Fibroblast of mammary gland (primary cell): ENCODE measurements at regions not wholly inside any gene's neighbourhood (a gene's known extent, or its start where the extent isn't known, plus 50 kb on each side); places are given as distances from the start of the nearest gene placed in this dataset.

Experiments used
- DNase-seq: peaks from one replicate; pipeline ENCODE4 v3.0.0-alpha.2; 2010; ENCODE audit warnings: low read depth
- H3K4me3 ChIP-seq: 2 replicates; pipeline ENCODE4 v1.5.1; 2011; ENCODE audit warnings: low read depth, mild to moderate bottlenecking, low read length, moderate library complexity; ENCODE audit not compliant: control insufficient read depth
- CTCF ChIP-seq: conservative IDR thresholded peaks from 2 replicates; pipeline ENCODE4 v1.5.1; 2011; ENCODE audit warnings: low read depth, low read length, inconsistent platforms; ENCODE audit not compliant: control insufficient read depth, insufficient read depth

- DNase-seq, result no peak
- no peak for TF ChIP-seq CTCF
- no peak overlapping the region for H3K4me3 ChIP-seq
Observed at GRCh38 chr4:117478702-117479101, 393.3 kb upstream of the TRAM1L1 start.

- TF ChIP-seq CTCF, result no peak
- H3K4me3 ChIP-seq, result no peak overlapping the region
- no peak for DNase-seq
Observed at GRCh38 chr4:117479673-117480072, 394.3 kb upstream of the TRAM1L1 start.

- H3K4me3 ChIP-seq, result no peak overlapping the region
- TF ChIP-seq CTCF, result no peak
- DNase-seq, result no peak
Observed at GRCh38 chr4:117481742-117482141, 396.4 kb upstream of the TRAM1L1 start.

GRCh38 chr4:117488692-117489091, 403.3 kb upstream of the TRAM1L1 start:
- no peak for TF ChIP-seq CTCF
- DNase-seq, result no peak
- no peak overlapping the region for H3K4me3 ChIP-seq

GRCh38 chr4:117489107-117489506, 403.7 kb upstream of the TRAM1L1 start:
- H3K4me3 ChIP-seq, result no peak overlapping the region
- no peak for DNase-seq
- no peak for TF ChIP-seq CTCF

- TF ChIP-seq CTCF, result no peak
- DNase-seq, result no peak
- no peak overlapping the region for H3K4me3 ChIP-seq
Observed at GRCh38 chr4:117491516-117491915, 406.1 kb upstream of the TRAM1L1 start.

- H3K4me3 ChIP-seq, result no peak overlapping the region
- DNase-seq, result no peak
- TF ChIP-seq CTCF, result no peak
Observed at GRCh38 chr4:117495802-117496201, 410.4 kb upstream of the TRAM1L1 start.
